ENCODE measurements at regions not wholly inside any gene's neighbourhood (a gene's known extent, or its start where the extent isn't known, plus 50 kb on each side); places are given as distances from the start of the nearest gene placed in this dataset.
A peak's percentile ranks its signal among the peaks of the same experiment; 100 is the strongest.

DNA sequence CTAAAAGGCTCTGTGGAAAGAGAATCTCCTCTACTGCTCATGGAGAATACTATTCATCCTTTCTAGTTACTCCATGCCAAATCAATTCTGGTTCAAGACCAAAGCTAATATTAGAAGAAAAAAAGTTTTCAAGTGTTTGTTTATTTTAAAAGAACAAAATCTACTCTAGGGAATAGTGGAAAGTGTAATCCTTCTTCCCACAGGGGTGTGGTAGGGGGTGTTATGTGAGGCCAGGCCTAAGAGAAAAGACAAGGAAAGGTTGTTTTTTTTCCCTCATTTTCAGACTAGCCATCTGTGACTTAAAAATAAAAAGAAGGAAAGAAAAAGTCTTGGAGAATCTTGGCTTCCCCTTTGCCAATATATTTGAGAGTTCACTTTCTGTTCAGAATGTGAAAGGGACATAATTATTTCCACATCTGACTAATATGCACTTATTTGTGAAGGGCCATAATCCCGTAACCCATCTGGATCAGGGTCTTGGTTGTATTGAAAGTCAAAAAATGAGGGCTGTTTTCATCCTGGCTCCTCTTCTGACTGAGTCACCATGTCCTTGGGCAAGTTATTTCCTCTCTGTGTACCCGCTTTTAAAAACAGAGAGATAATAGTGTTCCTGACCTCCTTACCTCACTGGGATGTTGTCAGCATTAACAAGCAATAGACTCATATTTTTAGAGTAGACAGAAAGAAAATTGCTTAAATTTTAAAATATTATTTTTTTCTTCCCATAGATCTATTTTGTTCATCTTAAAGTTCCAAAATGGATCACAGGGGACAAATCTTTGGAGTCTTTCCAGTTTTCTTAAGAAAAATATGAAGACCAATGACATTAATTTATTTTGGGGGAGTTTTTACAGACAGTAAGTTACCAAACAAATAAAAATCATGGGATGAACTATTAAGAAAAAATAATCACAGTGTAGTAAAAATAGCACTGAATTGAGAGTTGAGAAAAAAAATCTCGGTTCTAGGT is 233.7 kb downstream of the IBTK start:
- DNase-seq: peak in 1 of 4 experiments; percentile 19

DNA sequence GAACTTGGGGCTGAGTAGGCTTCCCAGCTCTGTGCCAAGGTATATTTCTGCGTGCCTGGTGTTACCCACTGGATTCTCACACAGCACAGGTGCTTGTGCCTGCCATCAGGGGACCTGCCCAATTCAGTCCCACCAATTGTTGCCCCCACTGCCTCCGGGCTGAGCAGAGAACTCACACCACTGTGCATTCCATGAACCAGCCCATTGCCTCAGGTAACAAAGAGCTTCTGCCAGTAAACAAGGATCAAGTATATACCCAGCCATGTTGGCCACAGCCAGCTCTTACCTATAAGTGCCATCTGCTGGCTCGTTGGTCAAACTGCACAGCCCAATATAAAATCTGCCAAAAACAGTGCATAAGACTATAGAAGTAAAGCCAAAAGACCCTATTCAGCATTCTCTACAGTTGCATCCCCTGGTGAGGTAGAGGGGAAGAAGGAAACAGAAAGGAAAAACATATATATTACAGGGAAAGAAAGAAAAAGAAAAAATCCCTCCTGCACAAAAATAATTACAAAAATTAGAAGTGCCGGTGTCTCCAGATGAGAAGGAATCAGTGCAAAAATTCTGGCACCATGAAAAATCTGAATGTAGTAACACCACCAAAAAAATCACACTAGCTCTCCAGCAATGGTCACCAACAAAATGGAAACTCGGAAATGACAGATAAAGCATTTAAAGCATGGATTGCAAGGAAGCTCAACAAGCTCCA is 241.4 kb downstream of the IBTK start:
- peak; percentile 40 to 55 (median 41) for DNase-seq

DNA sequence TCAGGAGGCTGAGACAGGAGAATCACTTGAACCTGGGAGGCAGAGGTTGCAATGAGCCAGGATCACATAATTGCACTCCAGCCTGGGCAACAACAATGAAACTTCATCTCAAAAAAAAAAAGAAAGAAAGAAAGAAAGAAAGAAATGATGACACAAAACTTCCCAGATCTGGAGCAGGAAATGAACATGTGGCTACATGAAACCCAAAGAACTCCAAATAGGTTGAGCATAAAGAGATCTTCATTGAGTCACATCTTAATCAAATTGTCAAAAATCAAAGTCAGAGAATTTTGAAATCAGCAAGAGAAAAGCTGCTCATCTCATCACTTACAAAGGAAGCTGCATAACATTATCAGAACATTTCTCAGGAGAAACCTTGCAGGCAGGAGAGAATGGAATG is 247.0 kb downstream of the IBTK start:
- no peak for DNase-seq

DNA sequence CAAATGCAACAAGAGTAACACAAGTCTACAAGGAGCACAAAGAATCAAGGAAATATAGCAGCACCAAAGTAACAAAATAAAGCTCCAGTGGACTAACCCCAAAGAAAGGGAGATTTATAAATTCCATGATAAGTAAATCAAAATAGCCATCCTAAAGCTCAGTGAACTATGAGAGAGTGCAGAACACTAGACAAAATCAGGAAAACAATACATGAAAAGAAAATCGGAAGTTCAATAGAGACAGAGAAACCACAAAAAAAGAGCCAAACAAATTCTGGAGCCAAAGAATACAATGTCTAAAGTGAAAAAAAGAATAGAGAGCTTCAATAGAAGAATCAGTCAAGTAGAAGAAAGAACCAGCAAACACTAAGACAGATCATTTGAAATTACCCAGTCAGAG is 247.3 kb upstream of the TENT5A start:
- DNase-seq: no peak

DNA sequence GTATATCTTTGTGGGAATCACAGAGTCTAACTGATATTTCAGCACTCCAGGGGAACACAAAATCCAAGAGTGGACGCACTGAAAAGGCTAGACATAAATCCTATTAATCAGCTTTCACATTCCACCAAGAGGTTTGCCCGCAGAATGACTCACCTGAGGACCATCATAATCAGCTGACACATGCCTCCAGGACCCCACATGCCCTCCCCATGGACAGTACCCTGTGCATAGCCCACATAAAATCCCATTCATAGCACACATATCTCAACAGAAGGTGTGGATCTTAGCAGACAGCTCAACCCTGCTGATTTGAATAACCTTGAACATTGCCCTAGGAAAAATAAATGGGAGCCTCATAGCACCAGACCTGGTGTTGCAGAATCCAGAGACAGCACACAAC is 246.8 kb upstream of the TENT5A start:
- DNase-seq: no peak

DNA sequence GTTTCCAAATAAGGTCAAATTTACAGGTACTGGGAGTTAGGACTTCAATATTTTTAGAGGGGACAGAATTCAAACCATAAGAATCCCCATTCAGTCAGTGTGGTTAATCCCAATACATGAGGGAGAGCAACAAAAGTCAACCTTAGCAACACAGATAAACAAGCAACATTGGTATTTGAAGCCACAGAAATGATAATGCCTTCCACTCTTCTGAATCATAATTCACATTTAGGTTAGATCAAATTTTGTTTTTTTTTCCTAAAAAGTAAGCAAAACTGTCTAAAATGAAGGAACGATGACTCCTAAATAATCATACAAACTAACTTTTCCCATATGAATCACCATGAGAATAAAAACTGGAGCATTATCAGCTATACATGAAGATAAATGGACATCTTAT is 246.0 kb upstream of the TENT5A start:
- DNase-seq: no peak

DNA sequence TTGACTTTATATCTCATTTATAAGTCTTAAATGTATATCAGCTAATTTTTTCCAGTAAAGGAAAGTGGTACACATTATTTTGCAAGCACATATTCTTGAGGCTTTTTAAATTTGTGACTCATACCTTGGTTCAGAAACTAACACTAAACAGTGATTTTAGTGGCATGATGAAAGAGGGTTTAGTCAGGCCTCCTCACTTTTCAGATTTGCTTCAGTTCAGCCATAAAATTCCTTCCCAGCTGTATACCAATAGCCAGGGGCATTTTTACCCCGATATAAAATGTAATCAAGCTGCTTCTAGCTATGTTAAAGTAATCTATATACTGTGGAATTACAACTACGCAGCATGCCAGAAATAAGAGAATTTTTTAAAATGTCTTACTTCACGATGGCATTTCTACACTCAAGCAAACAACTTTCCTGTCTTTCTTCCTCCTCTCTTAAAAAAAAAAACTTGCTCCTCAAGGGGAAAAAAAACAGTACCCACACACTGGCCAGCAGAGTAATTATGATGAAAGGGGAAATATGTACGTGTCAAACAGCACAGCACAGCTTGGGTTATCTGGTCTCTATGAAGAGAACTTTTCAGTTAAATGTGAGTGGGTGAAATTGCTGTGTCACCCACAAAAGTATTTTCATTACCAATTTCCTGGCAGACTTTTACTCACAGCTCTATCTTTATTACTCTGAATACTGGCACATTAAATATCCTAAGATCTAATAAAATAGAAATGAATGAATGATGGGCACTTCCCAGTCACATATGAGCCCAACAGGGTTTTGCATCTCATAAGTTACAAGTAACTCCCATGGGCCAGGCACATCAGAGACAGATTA is 244.8 kb upstream of the TENT5A start:
- peak; percentile 38 to 78 (median 62) for DNase-seq

DNA sequence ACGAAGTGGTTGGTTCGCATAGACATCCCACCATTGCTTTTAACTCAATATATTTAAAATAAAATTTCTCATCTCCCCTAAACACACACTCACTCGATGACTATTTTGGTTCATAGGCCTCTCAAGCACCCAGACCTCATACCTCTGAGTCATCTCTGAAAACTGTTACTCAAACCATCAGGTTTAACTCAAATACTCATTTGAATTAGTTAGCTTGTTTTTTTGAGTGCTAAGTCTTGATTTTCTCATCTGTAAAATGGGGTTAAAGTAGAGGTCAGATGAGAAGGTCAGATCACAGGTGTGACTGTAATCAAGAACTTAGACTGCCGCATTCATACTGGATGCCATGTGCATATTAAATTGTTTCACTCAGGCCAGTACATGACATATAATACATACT is 243.9 kb upstream of the TENT5A start:
- peak in 2 of 4 experiments; percentile 14 to 32 for DNase-seq

DNA sequence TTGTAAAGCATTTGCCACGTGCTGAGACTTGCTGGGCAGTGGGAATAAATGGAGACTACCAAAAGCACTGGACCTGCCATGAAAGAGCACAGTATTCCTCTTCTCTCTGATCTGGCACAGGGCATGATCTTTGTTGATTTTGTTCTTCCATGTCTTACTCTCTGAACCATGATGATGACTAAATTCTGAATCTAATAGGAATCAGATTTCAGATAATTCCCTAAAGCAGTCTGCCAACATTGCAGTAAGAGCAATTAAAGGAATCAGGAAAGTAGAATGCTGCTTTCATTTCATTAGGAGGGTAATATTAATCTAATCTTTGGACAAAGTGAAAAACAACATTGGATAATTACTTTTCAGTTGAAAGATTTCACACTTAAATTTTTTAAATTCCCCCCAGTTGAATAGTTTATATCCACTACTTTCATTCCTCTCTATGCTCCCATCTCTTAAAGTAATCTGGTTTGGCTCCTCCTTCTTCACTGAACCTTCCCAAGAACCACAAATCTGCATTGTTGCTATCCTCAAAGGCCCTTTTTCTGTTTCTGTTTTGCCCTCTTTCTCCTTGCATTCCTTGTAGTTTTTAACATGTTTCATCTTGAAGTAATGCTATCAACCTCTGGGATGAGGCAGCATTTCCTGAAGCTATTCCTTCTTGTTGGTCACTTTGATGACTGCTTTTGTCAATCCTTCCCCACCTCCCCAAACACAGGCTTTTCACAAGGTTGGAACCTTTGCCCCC is 243.2 kb upstream of the TENT5A start:
- no peak for DNase-seq

DNA sequence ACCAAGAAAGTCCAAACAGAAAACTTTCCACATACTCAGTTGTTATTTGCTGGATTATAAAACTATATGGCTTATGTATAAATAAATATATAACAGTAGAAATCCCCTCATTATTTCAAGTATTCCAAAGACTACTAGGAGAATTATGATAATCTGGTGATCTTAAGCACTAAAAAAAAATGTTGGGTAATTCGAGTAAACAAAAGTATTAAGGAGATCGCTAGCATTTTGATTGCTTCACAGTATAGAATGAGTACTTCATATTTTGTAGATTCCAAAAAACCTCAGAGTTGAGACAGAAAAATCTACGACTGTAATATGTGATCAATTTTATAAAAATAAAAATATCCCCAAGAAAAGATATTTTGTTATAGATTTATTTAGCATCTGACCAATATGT is 236.4 kb upstream of the TENT5A start:
- DNase-seq: no peak

DNA sequence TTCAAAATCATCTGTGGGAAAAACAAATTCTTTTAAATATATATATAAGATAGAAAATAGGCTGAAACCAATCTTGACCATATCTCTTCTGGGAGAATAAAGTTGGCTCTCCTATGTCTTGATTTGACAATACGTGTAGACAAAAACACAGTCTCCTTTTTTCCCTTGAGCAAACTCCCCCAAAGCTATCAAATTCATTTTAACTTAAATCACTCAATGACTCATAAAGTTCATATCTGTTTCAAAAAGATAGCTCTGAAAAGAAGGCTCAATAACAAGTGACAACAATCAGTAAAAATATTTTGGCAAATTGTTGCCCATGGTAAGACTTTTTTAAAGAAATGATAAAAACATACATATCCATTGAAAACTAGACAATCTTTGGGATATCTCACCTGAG is 236.0 kb upstream of the TENT5A start:
- DNase-seq: no peak

DNA sequence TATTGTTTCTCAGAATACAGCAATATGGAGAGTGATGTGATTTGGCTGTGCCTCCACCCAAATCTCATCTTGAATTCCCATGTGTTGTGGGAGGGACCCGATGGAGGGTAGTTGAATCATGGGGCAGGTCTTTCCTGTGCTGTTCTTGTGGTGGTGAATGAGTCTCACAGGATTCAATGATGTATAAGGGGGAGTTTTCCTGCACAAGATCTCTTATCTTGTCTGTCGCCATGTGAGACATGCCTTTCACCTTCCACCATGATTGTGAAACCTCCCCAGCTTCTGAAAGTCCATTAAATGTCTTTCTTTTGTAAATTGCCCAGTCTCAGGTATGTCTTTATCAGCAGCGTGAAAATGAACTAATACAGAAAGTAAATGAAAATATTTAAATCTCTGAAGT is 234.8 kb upstream of the TENT5A start:
- DNase-seq: no peak

DNA sequence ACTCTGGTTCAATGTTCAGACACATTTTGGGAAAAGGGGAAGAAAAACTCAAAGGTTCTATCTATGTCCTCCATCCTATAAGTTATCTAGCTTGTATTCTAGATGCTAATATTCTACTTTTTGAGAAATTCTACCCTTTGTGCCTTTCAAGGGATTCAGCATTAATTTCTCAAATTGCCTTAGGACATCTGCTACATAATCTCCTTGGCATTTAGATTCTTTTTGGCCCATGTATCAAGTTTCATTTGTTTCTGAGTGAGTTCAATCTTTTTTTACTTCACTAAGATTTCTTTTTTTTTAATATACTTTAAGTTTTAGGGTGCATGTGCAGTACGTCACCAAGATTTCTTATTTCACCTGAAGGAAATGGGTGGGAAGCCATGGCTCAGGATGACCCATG is 232.7 kb upstream of the TENT5A start:
- DNase-seq: no peak

DNA sequence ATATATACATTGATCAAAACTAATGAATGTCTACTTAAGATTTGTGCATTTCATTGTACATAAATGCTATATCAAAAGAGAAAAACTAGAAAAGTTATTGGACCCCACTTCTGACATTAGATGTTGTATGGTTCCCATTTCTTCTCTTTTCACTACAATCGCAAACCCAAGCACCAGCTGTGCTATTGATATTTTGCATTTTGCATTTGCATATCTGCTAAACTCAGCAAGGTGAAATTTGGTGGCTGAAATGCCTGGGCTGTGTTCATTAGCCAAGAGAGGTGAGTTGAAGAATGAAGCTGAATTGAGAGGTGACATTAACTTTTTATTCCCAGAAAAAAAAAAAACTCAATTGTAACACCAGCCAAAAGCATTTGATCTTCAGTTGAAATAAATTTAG is 232.1 kb upstream of the TENT5A start:
- DNase-seq: no peak

DNA sequence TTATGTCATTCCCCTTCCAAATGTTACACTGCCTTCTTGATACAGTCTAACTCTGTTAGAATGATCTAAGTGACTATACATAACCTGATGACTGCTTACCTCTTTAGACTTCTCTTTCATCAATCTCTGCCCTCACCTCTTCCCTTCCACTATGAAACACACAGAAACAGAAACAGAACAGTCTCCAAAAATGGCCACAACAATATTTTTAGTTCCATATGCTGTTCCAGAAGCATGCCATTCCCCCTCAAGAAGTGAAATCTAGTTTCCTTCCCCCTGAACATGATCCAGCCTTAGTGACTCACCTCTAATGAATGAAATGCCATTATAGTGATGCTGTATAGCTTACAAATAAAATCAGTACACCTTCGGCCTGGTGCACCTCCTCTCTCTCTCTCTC is 229.3 kb upstream of the TENT5A start:
- DNase-seq: no peak

DNA sequence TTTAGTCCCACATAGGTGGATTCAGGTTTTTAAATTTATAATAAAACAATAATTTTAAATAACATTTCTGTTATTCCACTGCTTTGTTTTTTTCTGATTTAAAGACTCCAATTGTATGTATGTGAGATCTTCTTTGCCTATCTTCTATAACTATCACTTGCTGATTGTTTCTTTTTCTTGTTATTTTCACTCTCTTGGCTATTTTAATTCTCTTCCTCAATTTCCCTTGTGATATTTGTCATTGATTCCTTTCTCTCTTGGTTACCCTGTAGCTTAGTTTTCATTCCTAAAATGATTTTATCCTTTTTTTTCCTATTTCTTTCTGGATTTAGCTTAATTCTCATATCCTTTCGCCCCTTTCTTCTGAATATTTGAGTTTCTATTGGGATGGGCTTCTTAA is 227.3 kb upstream of the TENT5A start:
- DNase-seq: no peak

DNA sequence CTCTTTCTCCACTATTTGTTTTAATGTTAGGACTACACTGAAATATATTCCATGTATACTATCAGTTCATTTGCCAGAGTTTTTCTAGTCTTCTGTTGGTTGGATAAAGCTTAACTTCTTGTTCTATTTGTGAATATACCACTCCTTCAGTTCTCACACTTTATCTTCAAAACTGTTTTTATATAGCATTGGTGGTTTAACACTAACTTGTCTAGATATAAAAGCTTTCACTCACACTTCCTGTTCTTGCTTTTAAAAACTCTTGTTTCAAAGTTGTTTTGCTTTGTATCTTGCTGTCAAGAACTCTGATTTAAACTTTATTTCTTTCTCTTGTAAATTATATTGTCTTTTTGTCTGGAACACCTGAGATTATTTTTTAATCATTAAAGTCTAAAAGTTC is 226.8 kb upstream of the TENT5A start:
- no peak for DNase-seq

DNA sequence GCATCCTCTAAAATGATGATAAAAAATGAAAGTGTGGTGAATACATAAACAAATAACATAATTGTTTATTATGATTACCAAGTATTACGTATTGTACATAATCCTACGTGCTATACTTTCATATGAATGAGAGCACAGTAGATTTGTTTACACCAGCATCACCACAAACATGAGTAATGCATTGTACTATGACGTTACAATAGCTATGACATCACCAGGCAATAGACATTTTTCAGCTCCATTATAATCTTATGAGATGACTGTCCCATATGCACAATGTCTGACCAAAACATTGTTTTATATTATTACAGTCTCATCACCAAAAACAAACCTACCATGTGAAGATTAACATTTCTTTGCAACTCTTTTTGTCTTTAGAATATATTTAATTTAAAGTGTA is 225.7 kb upstream of the TENT5A start:
- no peak for DNase-seq

DNA sequence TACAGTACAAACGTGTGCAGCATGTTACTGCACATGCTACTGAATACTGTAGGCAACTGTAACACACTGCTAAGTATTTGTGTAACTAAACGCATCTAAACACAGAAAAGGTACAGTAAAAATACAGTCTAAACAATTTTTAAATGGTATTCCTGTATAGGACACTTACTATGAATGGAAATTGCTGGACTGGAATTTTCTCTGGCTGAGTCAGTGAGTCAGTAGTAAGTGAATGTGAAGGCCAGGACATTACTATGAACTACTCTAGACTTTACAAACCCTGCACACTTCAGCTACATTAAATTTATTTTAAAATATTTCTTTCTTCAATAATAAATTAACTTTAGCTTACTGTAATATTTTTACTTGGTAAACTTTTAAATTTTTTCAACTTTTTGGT is 225.0 kb upstream of the TENT5A start:
- no peak for DNase-seq

DNA sequence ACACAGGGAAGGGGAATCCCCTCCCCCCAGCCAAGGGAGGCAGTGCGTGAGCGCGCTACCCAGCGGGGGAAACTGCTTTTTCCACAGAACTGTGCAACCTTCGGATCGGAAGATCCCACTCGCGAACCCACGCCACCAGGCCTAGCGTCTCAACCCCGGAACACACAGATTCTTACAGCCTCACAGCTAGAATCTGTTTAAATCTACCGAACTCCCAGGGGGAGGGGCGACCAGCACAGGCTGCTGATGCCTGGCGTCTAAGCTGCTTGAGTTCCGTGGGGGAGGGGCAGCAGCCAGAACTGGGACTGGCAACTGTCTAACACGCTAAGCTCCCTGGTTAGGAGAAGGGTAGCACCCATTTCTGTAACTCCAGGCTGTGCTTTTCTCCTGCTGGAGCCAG is 217.3 kb upstream of the TENT5A start:
- no peak for DNase-seq

DNA sequence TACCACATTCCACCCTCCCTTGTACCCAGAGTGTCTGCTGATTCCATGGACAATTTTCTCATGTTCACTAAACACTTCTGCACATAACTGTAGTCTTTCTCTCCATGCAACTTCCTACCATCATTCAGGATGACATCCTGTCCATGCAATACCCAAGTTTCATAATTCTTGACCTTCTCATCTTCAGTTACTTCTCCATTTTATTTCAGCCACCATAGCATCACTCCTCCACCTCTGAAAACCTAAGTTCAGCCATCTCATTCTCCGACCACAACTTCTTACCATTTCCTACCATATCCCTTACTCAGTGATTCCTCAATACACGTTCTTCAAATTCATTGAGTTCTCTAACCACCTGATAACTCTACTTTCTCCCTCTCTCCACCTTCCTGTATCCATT is 216.5 kb upstream of the TENT5A start:
- DNase-seq: peak; percentile 21 to 72 (median 48)

DNA sequence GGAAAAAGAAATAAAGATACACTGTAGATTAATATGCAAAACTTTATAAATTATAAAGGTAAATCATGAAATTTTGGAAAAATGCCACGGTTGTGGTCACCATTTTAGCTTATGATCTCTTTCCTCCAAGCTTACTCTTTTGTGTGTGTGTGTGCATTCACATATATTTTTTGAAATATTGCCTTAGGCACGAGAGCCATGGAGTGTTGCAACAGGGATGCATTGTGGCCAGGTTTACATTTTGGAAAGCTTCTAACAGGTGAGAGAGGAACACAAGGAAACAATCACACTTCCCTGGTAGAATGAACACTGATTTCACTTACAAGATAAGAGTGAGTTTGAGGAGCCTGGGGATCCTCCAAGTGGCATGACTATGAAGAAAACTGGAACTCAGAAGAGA is 214.5 kb upstream of the TENT5A start:
- no peak for DNase-seq

Data from suppressor macrophage (primary cell).